GM19468 (cell line): ENCODE measurements at regions not wholly inside any gene's neighbourhood (a gene's known extent, or its start where the extent isn't known, plus 50 kb on each side); places are given as distances from the start of the nearest gene placed in this dataset.

Experiments used
- ATAC-seq: cut with Tn5 transposase; IDR thresholded peaks from one replicate; pipeline ENCODE4 v1.9.1; 2021; ENCODE audit warnings: mild to moderate bottlenecking, moderate library complexity, moderate number of reproducible peaks; ENCODE audit not compliant: unreplicated experiment; ENCODE audit errors: extremely low read depth

DNA sequence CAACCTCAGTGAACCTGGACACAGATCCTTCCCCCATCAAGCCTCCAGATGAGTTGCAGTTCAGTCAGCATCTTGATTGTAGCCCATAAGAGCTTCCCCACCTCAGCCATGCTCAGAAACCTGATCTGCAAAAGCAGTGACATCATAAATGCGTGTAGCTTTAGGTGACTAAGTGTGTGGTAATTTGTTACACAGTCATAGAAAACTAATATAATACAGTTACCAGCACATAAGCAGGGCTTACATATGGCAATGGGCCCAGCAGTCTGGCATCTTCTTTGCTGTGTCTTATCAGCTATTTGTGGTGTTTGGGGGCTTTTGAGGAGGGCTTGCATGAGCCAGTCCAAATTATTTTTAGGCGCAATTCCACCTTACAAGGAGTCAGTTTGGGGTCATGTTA lies 807.0 kb downstream of the SLC4A3 start:
- no peak for ATAC-seq

DNA sequence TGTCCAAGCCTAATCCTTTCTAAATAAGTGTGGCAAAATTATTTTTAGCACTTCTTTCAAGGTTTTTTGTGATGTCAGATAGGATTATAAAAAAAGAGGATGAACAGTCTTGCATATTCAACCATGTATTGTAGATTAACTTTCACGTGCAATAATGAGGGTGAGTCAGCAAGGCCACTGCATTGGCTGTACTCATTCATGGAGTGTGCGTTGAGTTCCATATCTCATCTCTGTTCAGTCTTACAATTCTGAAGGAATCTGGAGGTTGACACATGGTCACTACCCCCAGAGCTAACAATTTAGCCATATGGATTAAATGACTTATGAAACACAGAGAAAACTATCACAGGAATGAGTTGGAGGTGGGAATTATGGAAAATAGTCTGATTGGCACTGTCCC lies 810.5 kb downstream of the SLC4A3 start:
- ATAC-seq = no peak

DNA sequence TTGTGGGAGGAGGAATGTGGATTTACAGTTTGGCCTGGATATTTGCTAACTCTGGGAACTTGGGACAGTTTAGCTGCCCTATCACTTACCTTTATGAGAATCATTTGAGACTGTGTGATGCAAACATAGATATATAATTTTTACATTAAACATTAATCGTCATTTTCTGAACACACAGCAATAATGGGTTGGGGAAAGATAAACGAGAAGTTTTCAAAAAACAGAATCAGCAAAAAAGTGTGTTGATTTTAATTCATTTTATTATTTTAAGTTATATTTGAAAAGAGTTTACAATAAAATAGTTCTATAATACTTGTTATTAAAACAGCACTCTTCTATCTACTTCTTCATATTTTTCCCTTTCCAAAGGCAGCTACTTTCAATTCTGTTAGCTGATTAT lies 813.3 kb downstream of the SLC4A3 start:
- ATAC-seq = no peak

DNA sequence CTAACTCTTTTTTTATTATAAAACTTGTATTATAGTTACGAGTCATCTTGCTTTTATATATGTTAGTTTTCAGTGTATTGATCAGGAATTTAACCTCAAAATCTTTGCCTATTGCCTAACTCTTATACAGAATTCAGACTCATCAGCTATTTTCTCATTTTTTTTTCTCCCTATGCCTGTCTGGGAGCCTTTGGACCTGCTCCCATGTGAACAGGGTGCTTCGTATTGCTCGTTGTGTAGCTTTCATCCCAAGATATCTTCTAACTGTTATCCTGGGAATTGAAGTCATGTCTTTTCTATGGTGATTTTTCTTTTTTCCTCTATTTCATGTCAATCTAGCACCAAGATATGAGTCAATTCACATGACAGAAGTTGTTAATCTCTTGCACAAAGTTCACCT lies 814.0 kb downstream of the SLC4A3 start:
- ATAC-seq = no peak

DNA sequence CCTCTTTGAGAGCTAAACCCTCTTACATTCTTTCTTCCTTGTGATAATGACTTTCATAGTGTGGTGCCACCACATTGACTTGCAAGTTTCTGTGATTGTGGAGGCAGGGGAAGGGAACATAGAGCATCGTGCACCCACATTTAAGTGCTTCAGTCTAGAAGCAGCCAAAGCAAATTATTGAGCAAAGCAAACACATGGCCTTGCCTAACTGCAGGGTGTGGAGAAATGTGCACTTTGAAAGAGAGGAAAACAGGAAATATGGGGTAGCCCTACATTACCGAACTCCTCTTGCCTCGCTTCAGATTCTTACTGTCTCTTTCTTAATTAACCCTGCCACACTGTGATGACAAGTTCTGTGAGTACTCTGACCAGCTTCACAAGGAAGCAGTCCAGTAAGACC lies 814.6 kb downstream of the SLC4A3 start:
- no peak for ATAC-seq

DNA sequence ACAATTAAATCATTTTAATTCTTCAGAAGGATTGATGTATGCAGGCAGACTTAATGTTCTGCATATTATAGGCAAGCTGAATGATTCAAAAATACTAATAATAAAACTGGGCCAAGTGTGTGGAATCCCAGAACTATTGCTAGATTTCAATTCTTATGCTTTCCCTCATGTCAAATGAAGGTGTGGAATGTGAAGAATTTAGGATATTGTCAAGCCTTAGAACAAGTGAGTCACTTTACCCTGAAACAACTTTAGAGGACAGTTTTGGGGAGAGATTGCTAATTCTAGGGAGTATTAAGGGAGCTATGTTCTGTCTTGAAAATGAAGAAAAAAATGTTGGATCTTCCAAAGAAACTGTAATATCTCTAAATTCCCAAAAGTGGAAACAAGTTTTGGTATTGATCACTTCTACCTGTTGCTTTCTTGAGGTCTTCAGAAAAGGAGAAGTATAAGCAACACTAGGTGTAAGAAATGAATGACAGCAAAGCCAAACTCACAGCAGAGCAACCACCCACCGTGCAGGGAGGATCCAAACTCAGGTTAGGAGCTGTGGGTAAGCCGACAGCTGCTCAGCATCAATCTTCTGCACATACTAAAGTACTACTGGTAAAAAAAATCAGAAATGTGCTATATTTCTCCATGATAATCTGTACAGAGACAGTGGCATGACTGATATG lies 818.1 kb downstream of the SLC4A3 start:
- ATAC-seq = no peak

DNA sequence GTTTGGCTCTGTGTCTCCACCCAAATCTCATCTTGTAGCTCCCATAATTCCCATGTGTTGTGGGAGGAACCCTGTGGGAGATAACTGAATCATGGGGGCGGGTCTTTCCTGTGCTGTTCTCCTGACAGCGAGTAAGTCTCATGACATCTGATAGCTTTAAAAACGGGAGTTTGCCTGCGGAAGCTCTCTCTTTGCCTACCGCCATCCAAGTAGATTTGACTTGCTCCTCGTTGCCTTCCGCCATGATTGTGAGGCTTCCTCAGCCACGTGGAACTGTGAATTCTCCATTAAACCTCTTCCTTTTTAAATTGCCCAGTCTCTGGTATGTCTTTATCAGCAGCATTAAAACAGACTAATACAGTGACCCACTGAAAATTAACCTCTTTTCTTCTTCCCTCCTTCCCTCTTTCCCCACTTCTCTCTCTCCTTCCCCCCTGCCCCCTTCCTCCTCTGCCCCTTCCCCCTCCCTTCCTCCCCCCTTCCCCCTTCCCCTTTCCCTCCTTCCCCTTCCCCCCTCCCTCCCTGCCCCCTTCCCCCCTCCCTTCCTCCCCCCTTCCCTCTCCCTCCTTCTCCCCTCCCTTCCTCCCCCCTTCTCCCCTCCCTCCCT lies 818.8 kb downstream of the SLC4A3 start:
- no peak for ATAC-seq

DNA sequence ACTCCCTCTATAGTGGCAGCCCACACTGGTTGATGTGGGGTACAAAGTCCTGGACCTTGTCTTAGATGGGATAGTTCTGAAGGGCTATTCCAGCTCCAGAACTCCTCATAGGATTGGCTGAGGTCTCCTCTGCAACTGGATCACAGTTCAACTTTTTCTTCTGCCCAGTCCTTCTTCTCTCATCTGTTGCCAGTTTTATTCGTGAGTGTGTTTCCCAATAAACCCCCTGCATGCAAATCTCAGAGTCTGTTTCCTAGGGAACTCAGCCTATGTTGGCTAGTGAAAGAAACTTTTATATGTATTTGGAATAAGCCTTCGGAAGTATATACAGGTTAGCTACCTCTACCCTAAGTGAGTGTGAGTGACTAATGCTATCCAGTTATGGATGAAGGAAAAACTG lies 823.4 kb downstream of the SLC4A3 start:
- no peak for ATAC-seq

DNA sequence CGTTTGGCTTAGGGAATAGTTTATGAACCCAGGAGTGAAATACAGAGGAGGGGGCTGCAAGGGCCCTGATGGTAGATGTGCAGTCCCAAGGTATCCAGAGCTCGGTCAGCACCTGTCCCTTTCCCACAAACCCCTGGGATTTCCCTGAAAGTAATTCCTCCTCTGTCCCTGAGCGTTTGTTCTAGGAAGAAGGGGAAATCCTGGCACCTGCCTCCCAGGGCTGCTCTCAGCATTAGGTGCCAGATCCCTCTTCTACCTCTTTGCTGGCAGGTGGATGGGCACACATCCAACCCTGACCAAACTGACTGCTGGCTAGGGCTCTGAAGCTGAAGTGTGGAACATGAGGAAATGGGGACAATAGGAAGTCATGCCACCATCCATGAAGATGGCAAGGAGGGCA lies 824.0 kb downstream of the SLC4A3 start:
- ATAC-seq = no peak

DNA sequence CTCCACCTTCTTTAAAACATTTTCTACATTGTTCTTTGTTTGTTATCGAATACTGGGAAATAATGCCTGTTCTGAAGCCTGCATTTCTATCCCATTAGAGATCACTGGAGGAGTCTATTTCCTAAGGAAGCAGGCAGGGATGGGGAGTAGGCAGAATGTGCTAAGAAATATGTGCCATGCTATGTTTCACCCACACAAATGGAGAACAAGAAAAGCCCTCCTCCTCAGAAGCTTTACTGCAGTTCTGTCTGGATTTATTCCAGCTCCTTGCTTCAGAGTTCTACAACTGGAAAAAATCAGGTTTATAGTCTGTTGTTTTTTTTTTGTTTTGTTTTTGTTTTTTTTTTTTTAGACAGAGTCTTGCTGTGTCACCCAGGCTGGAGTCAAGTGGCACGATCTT lies 825.1 kb downstream of the SLC4A3 start:
- no peak for ATAC-seq

DNA sequence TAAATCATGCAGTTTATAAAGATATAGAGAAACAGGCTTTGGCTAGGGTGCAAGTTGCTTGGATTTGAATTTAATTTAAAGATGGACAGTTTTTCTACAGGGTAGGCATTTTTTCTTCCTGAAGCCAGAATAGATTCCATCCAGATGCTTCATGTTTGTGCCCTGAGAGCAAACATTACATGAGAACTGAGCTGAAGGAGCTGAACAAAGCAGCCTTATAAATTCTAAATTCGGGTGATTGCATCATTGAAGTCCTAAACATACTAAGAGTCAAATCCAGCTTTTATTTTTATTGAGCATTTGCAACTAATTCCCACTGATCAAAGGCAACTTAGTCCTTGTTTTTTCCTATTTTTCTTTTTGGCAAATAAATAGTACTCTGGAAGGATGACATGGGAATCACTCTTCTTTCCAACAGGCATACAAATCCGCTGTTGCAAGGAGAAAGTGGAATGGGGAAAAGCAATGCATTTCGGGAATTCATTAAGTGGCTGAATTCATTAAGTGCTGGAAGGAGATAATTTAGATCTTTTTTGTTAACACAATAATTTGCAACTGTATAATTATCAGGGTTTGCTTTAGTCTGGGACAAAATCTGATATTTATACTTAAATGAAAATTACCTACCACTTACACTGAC lies 828.0 kb downstream of the SLC4A3 start:
- ATAC-seq = no peak

DNA sequence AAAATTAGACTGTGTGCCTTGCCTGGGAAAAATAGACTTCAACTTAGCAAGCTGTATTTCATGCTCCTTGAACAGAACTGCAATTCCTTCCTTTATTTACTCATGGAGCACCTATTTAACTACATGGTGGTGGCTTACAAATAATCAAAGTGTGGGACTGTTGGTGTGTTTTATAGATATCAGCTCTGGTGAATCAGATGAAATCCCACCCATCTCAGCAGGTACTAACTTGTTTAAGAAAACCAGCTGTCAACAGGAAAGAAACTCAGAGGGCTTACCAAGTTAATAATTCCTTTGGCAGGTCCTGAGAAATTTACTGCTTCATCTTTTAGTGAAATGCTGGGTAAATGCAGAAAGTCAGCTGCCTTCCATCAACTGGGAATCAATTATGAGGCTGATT lies 830.6 kb downstream of the SLC4A3 start:
- no peak for ATAC-seq

DNA sequence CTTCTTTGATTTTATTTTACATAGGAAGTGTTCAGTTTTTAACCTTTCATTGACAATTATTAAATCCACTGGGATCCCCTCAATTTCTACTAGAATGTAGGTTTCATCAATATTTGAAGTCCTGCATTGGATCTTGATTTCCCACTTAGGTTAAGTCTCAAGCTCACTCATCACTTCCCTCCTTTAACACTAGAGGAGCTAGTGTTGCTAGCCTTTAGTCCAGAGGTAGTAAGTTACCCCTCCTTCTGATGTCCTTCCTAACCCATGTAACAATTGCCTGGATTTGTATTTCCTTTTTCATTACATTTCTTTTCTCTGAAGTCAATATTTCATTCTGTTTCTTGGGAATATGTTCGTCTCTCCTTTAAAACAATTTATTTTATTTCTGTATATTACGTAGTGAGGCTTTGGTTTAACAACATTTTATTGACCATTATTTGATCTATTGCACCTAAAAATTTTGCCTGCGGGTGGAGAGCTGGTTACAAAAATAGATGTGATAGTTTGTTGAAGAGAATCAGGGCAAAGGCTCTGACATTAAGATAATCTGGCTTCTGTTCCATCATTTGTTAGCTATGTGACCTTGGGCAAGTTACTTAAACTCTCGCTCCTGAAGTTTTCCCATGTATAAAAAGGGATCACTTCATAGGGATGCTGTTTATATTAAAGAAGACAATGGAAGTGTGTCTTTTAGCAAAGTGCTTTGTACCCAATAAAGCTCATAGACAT lies 833.0 kb downstream of the SLC4A3 start:
- no peak for ATAC-seq

DNA sequence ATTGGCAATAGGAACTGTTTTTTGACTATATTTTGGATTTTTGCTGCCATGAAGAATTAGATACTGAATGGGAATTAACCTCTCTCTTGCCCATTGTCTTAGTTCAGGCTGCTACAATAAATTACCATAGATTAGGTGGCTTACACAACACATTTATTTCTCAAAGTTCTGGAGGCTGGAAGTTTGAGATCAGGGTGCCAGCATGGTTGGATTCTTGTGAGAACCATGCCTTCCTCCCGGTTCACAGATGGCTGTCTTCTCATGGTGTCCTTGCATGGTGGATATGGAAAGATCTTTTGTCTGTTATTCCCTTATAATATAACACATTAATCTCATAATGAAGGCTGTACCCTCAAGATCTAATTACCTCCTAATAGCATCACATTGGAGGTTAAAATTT lies 836.4 kb downstream of the SLC4A3 start:
- no peak for ATAC-seq

DNA sequence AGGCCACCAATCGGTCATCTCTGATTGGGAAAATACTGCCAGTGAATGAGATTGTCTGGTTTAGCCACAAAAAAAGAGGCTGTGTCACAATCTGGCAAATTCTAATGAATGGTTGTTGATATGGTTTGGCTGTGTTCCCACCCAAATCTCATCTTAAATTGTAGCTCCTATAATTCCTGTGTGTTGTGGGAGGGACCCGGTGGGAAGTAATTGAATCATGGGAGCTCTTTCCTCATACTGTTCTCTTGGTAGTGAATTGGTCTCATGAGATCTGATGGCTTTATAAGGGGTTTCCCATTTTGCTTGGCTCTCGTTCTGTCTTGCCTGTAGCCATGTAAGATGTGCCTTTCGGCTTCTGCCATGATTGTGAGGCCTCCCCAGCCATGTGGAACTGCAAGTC lies 838.3 kb downstream of the SLC4A3 start:
- no peak for ATAC-seq

DNA sequence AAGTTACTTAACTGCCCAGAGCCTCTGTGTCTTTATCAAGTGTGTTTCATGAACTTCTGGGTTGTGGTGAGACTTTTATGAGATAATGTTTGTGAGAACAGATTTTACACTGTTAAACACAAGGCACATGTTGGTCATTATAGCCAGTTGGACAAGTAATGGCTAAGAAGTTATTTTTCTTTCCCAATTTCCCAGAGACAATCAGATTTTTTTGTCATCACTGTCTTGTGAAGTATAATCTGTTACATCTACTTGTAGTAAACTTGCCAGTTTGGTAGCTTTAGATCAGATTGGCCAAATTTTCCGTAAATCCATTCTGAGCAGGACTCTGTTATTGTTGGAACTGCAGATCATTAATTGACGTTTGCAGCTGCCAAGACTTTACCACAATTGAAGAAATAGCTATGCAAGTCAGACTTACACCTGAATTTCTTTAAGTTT lies 838.8 kb downstream of the SLC4A3 start:
- no peak for ATAC-seq

DNA sequence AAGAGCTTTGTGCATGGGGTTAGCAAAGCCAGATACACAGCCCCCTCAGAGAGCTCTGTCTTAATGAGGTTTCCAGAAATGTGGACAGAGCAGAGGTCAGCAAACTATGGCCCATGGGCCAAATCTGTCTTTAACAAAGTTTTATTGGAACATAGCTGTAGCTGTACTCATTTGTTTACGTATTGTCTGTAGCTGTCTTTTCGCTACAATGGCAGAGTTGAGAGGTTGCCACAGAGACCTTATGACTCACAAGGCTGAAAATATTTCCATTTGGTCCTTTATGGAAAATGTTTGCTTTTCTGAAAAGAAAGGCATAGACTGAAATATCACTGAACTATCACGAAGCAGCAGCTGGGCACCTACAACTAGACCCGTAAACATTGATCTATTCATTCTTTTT lies 841.8 kb downstream of the SLC4A3 start:
- ATAC-seq = no peak

DNA sequence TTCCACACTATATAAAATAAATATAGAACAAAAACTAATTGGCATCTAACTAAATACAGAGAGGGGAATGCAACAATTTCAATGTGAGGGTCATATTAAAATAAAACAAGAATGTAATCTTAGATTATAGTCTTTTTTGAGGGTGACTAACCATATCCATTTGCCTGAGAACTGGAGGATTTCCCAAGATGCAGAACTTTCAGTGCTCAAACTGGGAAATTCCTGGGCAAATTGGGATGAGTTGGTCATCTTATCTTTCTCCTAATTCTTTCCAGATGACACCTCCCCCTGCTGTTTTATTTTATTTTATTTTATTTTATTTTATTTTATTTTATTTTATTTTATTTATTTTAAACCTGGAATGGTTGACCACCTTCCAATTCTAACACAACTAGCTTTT lies 846.2 kb downstream of the SLC4A3 start:
- no peak for ATAC-seq

DNA sequence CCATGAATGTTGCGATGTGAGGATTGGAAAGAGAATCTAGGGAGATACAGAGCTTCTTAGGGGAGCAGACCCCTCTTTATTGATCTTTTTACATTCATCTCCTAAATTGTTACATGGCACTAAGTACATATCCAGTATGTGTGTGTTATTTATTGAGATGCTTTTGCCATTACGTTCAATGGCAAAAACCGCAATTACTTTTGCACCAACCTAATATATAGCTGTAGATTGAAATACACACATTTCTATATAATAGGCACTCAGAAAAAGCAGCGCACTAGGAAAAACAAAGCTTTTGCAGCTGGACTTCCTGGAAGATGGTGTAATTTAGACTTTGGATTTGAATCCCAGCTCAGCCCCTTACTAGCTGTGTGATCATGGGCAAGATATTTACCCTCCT lies 849.4 kb downstream of the SLC4A3 start:
- ATAC-seq = no peak

DNA sequence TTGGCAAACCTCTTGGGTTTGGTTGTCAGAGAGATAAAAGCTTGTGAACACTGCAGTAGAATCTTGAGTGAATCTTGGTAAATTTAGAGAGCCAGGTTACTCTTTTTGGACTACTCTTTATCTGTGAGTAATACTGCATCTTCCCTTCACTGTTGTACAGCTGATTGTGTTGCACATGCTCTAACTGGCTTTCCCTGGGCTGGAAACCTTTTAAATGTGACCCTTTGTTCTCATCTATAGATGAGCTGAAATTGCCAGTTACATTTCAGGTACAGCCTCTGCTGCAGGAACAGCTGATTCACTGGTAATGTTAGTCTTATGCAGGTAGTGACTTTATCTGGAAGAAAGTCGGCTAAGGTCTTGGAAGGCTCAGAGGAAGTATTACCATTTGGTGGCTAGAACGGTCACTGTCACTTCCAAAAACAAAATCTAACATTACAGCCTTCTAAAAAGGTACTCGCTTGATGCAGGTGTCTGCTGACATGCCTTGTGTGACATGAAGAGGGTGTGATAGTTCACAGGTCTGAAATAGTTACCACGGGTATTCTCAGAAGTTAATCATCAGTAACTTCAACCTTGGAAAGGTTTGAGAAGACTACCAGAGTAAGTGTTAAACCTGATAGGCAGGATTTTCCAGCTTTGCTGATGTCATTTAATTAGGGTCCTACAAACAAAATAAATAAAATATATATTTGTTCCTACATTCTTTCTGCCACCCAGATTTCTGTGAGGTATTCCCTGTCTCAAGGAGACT lies 851.1 kb downstream of the SLC4A3 start:
- no peak for ATAC-seq
